LNCaP clone FGC (cell line): ENCODE measurements at regions not wholly inside any gene's neighbourhood (a gene's known extent, or its start where the extent isn't known, plus 50 kb on each side); places are given as distances from the start of the nearest gene placed in this dataset.

ENCODE experiments used
- DNase-seq: peaks from one replicate; pipeline ENCODE4 v3.0.0-alpha.2; 2011; ENCODE audit warnings: low read depth
- H3K4me3 ChIP-seq: 2 replicates; pipeline ENCODE4 v1.5.1; 2011; ENCODE audit warnings: mild to moderate bottlenecking, low read depth, low read length, control low read depth
- TF ChIP-seq, protein P1 (sequence below): IDR thresholded peaks from 2 replicates; pipeline ENCODE4 v1.5.1; 2012; ENCODE audit warnings: mild to moderate bottlenecking; ENCODE audit not compliant: control insufficient read depth, insufficient read depth; ENCODE audit errors: extremely low read depth

DNA sequence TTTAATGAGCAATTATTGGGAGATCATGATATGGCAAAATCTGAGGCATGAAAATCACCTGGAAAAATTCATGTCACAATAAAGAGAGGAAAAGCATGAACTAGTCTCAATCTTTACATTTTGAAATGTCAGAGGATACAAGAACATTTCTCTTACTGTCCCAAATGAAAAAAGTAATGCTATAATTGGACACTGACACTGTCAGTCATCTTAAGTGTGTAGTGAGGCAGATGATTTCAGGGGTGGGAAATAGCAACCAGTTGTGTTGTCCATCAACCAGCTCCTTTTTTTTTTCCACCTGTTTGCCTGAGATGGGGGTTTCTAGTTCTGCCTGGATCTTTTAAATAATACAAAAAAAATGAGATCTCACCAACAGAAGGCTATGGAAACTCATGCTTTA lies 646.2 kb downstream of the KCNT2 start:
- TF ChIP-seq, protein P1, sequence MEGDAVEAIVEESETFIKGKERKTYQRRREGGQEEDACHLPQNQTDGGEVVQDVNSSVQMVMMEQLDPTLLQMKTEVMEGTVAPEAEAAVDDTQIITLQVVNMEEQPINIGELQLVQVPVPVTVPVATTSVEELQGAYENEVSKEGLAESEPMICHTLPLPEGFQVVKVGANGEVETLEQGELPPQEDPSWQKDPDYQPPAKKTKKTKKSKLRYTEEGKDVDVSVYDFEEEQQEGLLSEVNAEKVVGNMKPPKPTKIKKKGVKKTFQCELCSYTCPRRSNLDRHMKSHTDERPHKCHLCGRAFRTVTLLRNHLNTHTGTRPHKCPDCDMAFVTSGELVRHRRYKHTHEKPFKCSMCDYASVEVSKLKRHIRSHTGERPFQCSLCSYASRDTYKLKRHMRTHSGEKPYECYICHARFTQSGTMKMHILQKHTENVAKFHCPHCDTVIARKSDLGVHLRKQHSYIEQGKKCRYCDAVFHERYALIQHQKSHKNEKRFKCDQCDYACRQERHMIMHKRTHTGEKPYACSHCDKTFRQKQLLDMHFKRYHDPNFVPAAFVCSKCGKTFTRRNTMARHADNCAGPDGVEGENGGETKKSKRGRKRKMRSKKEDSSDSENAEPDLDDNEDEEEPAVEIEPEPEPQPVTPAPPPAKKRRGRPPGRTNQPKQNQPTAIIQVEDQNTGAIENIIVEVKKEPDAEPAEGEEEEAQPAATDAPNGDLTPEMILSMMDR = no peak
- H3K4me3 ChIP-seq = no peak overlapping the region
- no peak for DNase-seq

- TF ChIP-seq, protein P1 = no peak
- no peak overlapping the region for H3K4me3 ChIP-seq
- no peak for DNase-seq
These were observed 647.7 kb downstream of the KCNT2 start for GRCh38 chr1:195960580-195960979.

- no peak overlapping the region for H3K4me3 ChIP-seq
- TF ChIP-seq, protein P1 = no peak
- no peak for DNase-seq
These were observed 650.1 kb downstream of the KCNT2 start for GRCh38 chr1:195958131-195958530.

DNA sequence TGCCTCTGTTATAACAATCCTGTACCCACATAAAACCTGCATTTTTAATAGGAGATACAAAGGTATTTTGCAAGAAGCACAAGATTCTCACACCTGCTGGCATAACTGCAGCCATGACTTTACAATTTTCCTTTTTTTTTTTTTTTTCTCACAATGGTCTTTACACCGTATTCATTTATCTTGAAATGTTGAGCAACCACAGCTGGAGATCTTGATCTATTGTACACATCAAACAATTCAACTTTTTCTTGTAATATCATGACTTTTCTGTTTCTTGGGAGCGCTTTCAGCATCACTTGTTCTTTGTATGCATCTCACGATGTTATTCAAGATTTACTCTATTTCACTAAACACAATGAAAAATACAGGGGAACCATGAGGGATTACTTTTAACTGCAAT lies 651.4 kb downstream of the KCNT2 start:
- no peak overlapping the region for H3K4me3 ChIP-seq
- TF ChIP-seq, protein P1 = no peak
- DNase-seq = no peak

DNA sequence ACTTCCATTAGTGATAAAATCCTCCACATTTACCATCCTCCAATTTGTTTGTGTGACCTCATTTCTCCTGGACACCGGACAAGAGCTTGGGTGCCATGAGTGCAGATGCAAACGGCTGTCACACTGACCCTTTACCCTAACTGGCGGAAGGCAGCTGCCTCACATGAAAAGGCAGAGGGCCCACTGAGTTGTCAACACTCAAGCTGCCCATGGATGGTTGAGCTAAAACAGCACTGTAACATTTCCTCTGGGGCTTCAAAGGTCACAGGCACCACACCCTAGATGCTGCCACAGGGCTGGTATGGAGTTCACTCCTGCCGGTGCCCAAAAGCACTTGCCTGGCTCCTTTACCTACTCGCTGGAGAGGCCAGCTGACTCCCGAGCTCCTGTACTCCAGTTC lies 653.4 kb downstream of the KCNT2 start:
- no peak overlapping the region for H3K4me3 ChIP-seq
- TF ChIP-seq, protein P1 = no peak
- no peak for DNase-seq

DNA sequence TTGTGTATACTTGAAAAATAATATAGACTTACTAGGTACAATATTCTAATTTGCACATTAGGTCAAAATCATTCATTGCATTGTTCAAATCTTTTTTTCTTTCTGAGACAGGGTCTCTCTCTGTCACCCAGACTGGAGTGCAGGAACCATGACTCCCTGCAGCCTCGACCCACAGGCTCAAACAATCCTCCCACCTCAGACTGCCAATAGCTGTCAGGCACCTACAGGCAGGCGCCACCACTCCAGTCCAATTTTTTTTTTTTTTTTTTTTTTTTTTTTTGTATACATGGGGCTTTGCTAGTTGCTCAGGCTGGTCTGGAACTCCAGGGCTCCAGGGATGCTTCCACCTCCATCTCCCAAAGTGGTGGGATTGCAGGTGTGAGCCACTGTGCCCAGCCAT lies 656.9 kb downstream of the KCNT2 start:
- DNase-seq = no peak
- H3K4me3 ChIP-seq = no peak overlapping the region
- TF ChIP-seq, protein P1 = no peak

DNA sequence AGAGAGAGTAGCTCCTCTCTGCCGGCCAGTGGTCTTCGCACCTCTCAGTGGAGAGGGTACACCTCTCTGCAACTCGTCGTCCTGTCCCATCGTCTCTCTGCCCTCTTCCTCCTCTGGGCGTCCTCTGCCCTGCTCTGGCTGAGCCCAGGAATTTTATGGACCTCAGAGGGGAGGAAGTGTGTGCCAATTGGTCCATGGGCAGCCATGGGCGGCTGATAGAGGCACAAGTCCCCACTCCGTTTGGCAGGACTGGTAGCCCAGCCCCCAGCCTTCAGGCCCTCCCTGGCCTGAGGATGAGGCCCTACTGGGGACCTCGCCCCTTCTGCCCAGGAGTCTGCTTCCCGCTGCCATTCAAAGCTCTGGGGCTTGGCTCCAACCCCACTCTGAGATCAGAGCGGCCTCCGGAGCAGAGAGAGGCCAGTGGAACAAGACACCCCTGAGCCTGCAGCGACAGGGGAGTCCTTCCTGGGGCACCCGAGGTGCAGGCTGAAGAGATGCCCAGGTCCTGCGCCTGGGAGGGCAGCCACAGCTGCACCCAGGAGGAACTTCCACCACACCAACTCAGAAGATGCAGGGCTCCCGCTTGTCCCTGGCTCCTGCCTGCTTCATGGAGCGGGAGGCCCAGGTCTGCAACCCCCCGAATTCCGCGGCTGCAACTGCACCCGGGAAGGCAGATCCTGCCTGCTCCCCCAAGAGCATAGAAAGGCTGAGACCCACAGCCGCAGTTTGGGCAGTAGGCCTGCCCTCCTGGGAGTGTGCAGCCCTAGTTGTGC lies 659.9 kb downstream of the KCNT2 start:
- H3K4me3 ChIP-seq = no peak overlapping the region
- no peak for DNase-seq
- TF ChIP-seq, protein P1 = no peak
